ENCODE measurements at regions not wholly inside any gene's neighbourhood (a gene's known extent, or its start where the extent isn't known, plus 50 kb on each side); places are given as distances from the start of the nearest gene placed in this dataset.

DNA sequence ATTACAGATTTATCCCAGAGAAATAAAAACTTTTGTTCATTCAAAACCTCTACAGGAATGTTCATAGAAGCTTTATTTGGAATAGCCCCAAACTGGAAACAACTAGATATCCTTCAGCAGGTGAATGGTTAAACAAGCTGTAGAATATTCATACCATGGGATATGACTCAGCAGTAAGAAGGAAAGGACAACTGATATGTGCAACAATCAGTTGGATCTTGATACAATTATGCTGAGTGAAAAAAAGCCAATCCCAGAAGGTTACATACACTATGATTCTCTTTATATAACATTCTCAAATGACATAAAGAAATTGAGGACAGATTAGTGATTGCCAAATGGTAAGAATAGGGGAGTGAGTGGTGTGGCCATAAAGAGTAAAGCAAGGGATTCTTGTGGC lies 376.7 kb downstream of the S1PR1 start:
- H3K9me3 ChIP-seq, result peaks cover 0 to 26% (median 0%) of the 10 kb centered on the region in 3 donors
- ATAC-seq, result no peak
- TF ChIP-seq, protein P1, sequence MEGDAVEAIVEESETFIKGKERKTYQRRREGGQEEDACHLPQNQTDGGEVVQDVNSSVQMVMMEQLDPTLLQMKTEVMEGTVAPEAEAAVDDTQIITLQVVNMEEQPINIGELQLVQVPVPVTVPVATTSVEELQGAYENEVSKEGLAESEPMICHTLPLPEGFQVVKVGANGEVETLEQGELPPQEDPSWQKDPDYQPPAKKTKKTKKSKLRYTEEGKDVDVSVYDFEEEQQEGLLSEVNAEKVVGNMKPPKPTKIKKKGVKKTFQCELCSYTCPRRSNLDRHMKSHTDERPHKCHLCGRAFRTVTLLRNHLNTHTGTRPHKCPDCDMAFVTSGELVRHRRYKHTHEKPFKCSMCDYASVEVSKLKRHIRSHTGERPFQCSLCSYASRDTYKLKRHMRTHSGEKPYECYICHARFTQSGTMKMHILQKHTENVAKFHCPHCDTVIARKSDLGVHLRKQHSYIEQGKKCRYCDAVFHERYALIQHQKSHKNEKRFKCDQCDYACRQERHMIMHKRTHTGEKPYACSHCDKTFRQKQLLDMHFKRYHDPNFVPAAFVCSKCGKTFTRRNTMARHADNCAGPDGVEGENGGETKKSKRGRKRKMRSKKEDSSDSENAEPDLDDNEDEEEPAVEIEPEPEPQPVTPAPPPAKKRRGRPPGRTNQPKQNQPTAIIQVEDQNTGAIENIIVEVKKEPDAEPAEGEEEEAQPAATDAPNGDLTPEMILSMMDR (IDR thresholded peaks at IDR 0.05), result no peak
- TF ChIP-seq EP300 (IDR thresholded peaks at IDR 0.05) (no peak), POLR2A (IDR thresholded peaks at IDR 0.05) (no peak), POLR2AphosphoS5 (IDR thresholded peaks at IDR 0.05) (no peak)
- no peaks in the 10 kb centered on the region for H3K36me3 ChIP-seq
- no peaks in the 10 kb centered on the region for H3K4me1 ChIP-seq
- no peak overlapping the region for H3K4me3 ChIP-seq
- H3K27me3 ChIP-seq, result no peaks in the 10 kb centered on the region
- H3K27ac ChIP-seq, result no peak overlapping the region

DNA sequence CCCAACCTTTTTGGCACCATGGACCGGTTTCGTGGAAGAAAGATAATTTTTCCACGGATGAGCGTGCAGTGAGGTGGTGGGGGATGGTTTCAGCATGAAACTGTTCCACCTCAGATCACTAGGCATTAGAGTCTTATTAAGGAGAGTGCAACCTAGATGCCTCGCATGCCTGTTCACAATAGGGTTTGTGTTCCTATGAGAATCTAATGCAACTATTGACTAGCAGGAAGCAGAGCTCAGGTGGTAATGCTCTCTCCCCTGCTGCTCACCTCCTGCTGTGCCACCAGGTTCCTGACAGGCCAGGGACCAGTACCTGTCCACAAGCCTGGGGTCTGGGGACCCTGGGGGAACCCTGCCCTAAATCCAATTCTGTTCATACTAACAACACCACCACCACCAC lies 377.8 kb downstream of the OLFM3 start:
- Histone ChIP-seq H3K27me3 (no peaks in the 10 kb centered on the region), H3K9me3 (no peaks in the 10 kb centered on the region), H3K36me3 (no peaks in the 10 kb centered on the region), H3K4me1 (no peaks in the 10 kb centered on the region), H3K27ac (no peak overlapping the region), H3K4me3 (no peak overlapping the region)
- no peak for TF ChIP-seq POLR2A (IDR thresholded peaks at IDR 0.05)
- TF ChIP-seq, protein P1 (IDR thresholded peaks at IDR 0.05), result no peak
- TF ChIP-seq EP300 (IDR thresholded peaks at IDR 0.05), result no peak
- TF ChIP-seq POLR2AphosphoS5 (IDR thresholded peaks at IDR 0.05), result no peak
- 87 to 89% methylated on average over 3 of the region's 5 CpGs for WGBS, 2 donors (ENCODE audit: low coverage in 1 of 2)
- no peak for ATAC-seq

DNA sequence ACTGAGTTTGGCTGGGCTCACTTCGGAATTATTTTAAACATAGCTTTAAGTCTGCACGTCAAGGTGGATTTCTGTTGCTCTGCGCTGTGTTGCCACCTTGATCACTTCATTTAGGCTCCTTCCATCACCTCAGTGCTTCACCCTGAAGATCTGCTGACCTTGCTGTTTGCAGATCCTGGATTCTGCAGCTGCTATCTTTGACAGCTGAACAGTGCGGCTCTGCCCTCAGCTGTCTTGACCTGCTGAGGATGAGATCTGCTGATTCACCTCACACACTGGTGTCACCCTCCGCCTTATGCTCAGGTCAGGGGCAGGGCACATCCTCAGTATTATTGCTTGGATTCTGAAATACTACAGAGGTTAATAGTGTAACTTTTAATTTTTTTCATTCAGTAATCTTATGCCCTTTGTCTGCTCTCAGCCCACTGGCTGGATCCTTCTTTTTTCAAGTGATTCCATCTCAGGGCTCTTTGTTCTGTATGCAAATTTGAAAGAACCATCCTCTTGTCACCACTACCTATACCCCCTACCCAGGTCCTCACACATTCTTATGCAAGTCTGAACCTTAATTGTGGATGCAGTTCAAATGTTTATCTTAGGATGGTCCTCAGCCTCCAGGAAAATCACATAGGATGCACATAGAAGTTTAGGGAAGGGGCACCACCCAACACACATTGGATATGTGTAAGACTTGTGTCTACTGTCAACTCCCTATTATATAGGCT lies 364.0 kb downstream of the OLFM3 start:
- H3K27ac ChIP-seq, result no peak overlapping the region
- H3K4me1 ChIP-seq, result no peaks in the 10 kb centered on the region
- WGBS, 2 donors (ENCODE audit: low coverage in 1 of 2), result 31 to 51% methylated on average over 4 to 5 of the region's 5 CpGs
- H3K9me3 ChIP-seq, result no peaks in the 10 kb centered on the region
- no peak overlapping the region for H3K4me3 ChIP-seq
- no peaks in the 10 kb centered on the region for H3K36me3 ChIP-seq
- no peak for ATAC-seq
- TF ChIP-seq, protein P1 (IDR thresholded peaks at IDR 0.05), result no peak
- TF ChIP-seq EP300 (IDR thresholded peaks at IDR 0.05) (no peak), POLR2A (IDR thresholded peaks at IDR 0.05) (no peak), POLR2AphosphoS5 (IDR thresholded peaks at IDR 0.05) (no peak)
- no peaks in the 10 kb centered on the region for H3K27me3 ChIP-seq

DNA sequence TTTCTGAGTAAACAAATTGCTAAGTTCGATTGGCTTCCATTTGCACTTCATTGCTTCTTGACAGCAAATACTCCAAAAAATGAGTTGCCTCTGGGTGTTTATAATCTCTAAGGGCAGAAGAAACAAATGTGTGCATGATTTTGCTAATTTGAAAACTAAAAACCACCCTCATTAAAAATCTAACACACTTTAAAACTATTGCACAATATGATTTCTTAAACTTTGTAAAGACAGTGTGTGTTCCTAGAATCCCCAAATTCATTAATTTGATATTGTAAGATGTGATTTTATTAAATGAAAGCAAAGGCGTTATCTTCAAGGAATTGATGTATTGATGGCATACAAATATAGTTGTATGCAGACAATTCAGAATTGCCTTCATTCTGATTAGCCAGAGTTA lies 350.9 kb downstream of the OLFM3 start:
- H3K27me3 ChIP-seq, result no peaks in the 10 kb centered on the region
- TF ChIP-seq POLR2A (IDR thresholded peaks at IDR 0.05) (no peak), POLR2AphosphoS5 (IDR thresholded peaks at IDR 0.05) (no peak), EP300 (IDR thresholded peaks at IDR 0.05) (no peak)
- TF ChIP-seq, protein P1 (IDR thresholded peaks at IDR 0.05), result no peak
- 39 to 59% methylated on average over 2 of the region's 2 CpGs for WGBS, 2 donors (ENCODE audit: low coverage in 1 of 2)
- H3K4me3 ChIP-seq, result no peak overlapping the region
- H3K27ac ChIP-seq, result no peak overlapping the region
- H3K36me3 ChIP-seq, result no peaks in the 10 kb centered on the region
- H3K4me1 ChIP-seq, result no peaks in the 10 kb centered on the region
- H3K9me3 ChIP-seq, result no peaks in the 10 kb centered on the region
- no peak for ATAC-seq

DNA sequence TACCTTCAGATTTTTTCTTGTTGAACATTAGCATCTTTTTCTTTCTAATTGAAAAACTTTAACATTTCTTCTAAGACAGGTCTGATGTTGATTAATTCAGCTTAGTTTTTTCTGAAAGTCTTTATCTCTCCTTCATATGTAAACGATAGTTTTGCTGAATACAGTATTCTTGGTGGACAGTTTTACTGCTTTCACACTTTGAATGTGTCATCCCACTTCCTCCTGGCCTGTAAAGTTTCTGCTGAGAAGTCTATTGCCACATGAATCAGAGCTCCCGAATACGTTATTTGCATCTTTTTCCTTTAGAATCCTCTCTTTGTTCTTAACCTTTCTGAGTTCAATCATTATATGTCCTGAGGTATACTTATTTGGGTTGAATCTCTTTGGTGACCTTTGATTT lies 344.2 kb downstream of the OLFM3 start:
- no peak overlapping the region for H3K4me3 ChIP-seq
- H3K9me3 ChIP-seq, result peaks cover 0 to 34% (median 0%) of the 10 kb centered on the region in 3 donors
- H3K27me3 ChIP-seq, result no peaks in the 10 kb centered on the region
- WGBS, 2 donors (ENCODE audit: low coverage in 1 of 2), result 74 to 100% methylated on average over 3 of the region's 3 CpGs
- no peaks in the 10 kb centered on the region for H3K4me1 ChIP-seq
- ATAC-seq, result no peak
- H3K36me3 ChIP-seq, result no peaks in the 10 kb centered on the region
- no peak for TF ChIP-seq POLR2AphosphoS5 (IDR thresholded peaks at IDR 0.05)
- no peak for TF ChIP-seq EP300 (IDR thresholded peaks at IDR 0.05)
- TF ChIP-seq, protein P1 (IDR thresholded peaks at IDR 0.05), result no peak
- TF ChIP-seq POLR2A (IDR thresholded peaks at IDR 0.05), result no peak
- H3K27ac ChIP-seq, result no peak overlapping the region

Measured in gastroesophageal sphincter (tissue), 4 donors.